GM19240 (cell line): ENCODE measurements at regions not wholly inside any gene's neighbourhood (a gene's known extent, or its start where the extent isn't known, plus 50 kb on each side); places are given as distances from the start of the nearest gene placed in this dataset.

Experiments
- DNase-seq: peaks from one replicate; pipeline ENCODE4 v3.0.0; 2011; ENCODE audit warnings: low spot score; ENCODE audit not compliant: insufficient read length

GRCh38 chr4:111698361-111698760, 446.9 kb upstream of the FAM241A start:
- DNase-seq, result no peak

GRCh38 chr4:111699165-111699564, 446.1 kb upstream of the FAM241A start:
- DNase-seq, result no peak

- DNase-seq, result no peak
These were observed 444.2 kb upstream of the FAM241A start for GRCh38 chr4:111701102-111701501.

- no peak for DNase-seq
These were observed 437.8 kb upstream of the FAM241A start for GRCh38 chr4:111707491-111707890.

GRCh38 chr4:111712093-111712677, 433.1 kb upstream of the FAM241A start:
- DNase-seq, result no peak

- DNase-seq, result no peak
These were observed 432.0 kb upstream of the FAM241A start for GRCh38 chr4:111713276-111713675.

GRCh38 chr4:111717921-111718320, 427.3 kb upstream of the FAM241A start:
- no peak for DNase-seq

- no peak for DNase-seq
These were observed 426.3 kb upstream of the FAM241A start for GRCh38 chr4:111718763-111719559.

GRCh38 chr4:111720866-111721265, 424.4 kb upstream of the FAM241A start:
- no peak for DNase-seq

GRCh38 chr4:111722213-111722720, 423.0 kb upstream of the FAM241A start:
- DNase-seq, result no peak

GRCh38 chr4:111736516-111736915, 408.7 kb upstream of the FAM241A start:
- no peak for DNase-seq

GRCh38 chr4:111744847-111745246, 400.4 kb upstream of the FAM241A start:
- no peak for DNase-seq

GRCh38 chr4:111748157-111748556, 397.1 kb upstream of the FAM241A start:
- no peak for DNase-seq

- no peak for DNase-seq
These were observed 391.3 kb upstream of the FAM241A start for GRCh38 chr4:111754003-111754402.

GRCh38 chr4:111755571-111755970, 389.7 kb upstream of the FAM241A start:
- no peak for DNase-seq

- DNase-seq, result no peak
These were observed 383.7 kb upstream of the FAM241A start for GRCh38 chr4:111761531-111761930.

- no peak for DNase-seq
These were observed 374.7 kb upstream of the FAM241A start for GRCh38 chr4:111770514-111770913.

- DNase-seq, result no peak
These were observed 371.4 kb upstream of the FAM241A start for GRCh38 chr4:111773858-111774257.

- no peak for DNase-seq
These were observed 369.5 kb upstream of the FAM241A start for GRCh38 chr4:111775556-111776297.

- DNase-seq, result no peak
These were observed 368.7 kb upstream of the FAM241A start for GRCh38 chr4:111776561-111776960.

GRCh38 chr4:111778543-111778942, 366.7 kb upstream of the FAM241A start:
- DNase-seq, result no peak

- DNase-seq, result no peak
These were observed 364.3 kb upstream of the FAM241A start for GRCh38 chr4:111780965-111781364.
